Activated CD8-positive, alpha-beta T cell treated with anti-CD3 and anti-CD28 coated beads, Interleukin-2, amount 10 ng/mL, durations not matched to agents 7 days and 5 days (primary cell): ENCODE measurements at regions not wholly inside any gene's neighbourhood (a gene's known extent, or its start where the extent isn't known, plus 50 kb on each side); places are given as distances from the start of the nearest gene placed in this dataset.

Source experiments
- ATAC-seq: fragments of 150-1000 bp; cut with Tn5 transposase; one replicate; pipeline ENCODE4 v1.10.0; 2021; ENCODE audit warnings: moderate library complexity
- CTCF ChIA-PET: fragments of 350-600 bp; sonication (Branson Sonifier 250); formaldehyde crosslinking; loops from one replicate; lab custom pipeline; 2021; ENCODE audit warnings: antibody characterized with exemption; lab: Charles Lee
- POLR2A ChIA-PET: fragments of 350-600 bp; sonication (Branson Sonifier 250); formaldehyde crosslinking; loops from one replicate; lab custom pipeline; 2021; ENCODE audit warnings: antibody characterized with exemption; lab: Charles Lee
- DNase-seq: peaks from one replicate; pipeline ENCODE4 v3.0.0-alpha.2; 2020
- H3K27ac Mint-ChIP-seq: one replicate; pipeline ENCODE4 v1.8.0; 2021; ENCODE audit warnings: mild to moderate bottlenecking, mixed read lengths
- H3K27me3 Mint-ChIP-seq: one replicate; pipeline ENCODE4 v1.8.0; 2021; ENCODE audit warnings: low read depth, mixed read lengths
- H3K36me3 Mint-ChIP-seq: one replicate; pipeline ENCODE4 v1.8.0; 2021; ENCODE audit warnings: low read depth, mixed read lengths
- H3K4me1 Mint-ChIP-seq: one replicate; pipeline ENCODE4 v1.8.0; 2021; ENCODE audit warnings: low read depth, mixed read lengths
- H3K4me3 Mint-ChIP-seq: one replicate; pipeline ENCODE4 v1.8.0; 2021; ENCODE audit warnings: mild to moderate bottlenecking, mixed read lengths
- H3K9me3 Mint-ChIP-seq: one replicate; pipeline ENCODE4 v1.8.0; 2022; ENCODE audit warnings: mixed read lengths; ENCODE audit not compliant: insufficient read depth

GRCh38 chr6:150697515-150697914 is 97.8 kb downstream of the PLEKHG1 start:
- Mint-ChIP-seq H3K9me3 (no peaks in the 10 kb centered on the region), H3K4me1 (no peaks in the 10 kb centered on the region), H3K4me3 (no peak overlapping the region), H3K27me3 (peaks cover 6% of the 10 kb centered on the region), H3K27ac (no peak overlapping the region), H3K36me3 (no peaks in the 10 kb centered on the region)
- ATAC-seq = no peak
- ChIA-PET CTCF (no interaction called here), POLR2A (no interaction called here)
- DNase-seq = no peak

- no peak overlapping the region for H3K4me3 Mint-ChIP-seq
- no peak overlapping the region for H3K27ac Mint-ChIP-seq
- ChIA-PET POLR2A (no interaction called here), CTCF (interaction anchor here (1.2 kb wide), 1 partner anchor 12 kb away, joined by 3 read pairs; no protein-coding TSS in a partner anchor)
- DNase-seq (no peak), ATAC-seq (no peak)
- no peaks in the 10 kb centered on the region for H3K9me3 Mint-ChIP-seq
- peaks cover 6% of the 10 kb centered on the region for H3K27me3 Mint-ChIP-seq
- no peaks in the 10 kb centered on the region for H3K36me3 Mint-ChIP-seq
- no peaks in the 10 kb centered on the region for H3K4me1 Mint-ChIP-seq
Measured at GRCh38 chr6:150698391-150698790, 98.7 kb downstream of the PLEKHG1 start.

DNA sequence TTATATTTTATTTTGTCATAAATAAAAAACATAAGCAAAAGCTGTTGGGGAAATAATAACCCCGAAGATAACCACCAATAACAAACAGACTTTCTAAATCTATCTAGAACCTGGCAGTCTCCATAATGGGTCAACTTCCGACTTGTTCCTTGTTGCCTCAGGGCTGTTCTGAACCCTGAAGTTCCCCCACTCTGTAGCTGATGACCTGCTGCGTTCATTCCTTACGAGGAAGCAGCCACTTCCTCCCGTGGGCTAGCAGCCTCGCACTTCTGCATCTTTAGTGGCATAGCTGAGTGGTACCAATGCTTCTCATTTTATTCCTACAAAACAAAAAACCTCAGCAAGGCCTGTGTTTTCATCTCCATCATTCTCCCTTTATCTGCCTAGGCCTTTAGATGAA is 103.0 kb downstream of the PLEKHG1 start:
- peaks cover 5% of the 10 kb centered on the region for H3K27me3 Mint-ChIP-seq
- no peaks in the 10 kb centered on the region for H3K36me3 Mint-ChIP-seq
- no peaks in the 10 kb centered on the region for H3K9me3 Mint-ChIP-seq
- ChIA-PET POLR2A (no interaction called here), CTCF (no interaction called here)
- no peaks in the 10 kb centered on the region for H3K4me1 Mint-ChIP-seq
- no peak overlapping the region for H3K27ac Mint-ChIP-seq
- DNase-seq (no peak), ATAC-seq (no peak)
- no peak overlapping the region for H3K4me3 Mint-ChIP-seq

- DNase-seq (no peak), ATAC-seq (no peak)
- Mint-ChIP-seq H3K27me3 (peaks cover 3% of the 10 kb centered on the region), H3K27ac (no peak overlapping the region), H3K4me3 (no peak overlapping the region), H3K4me1 (no peaks in the 10 kb centered on the region), H3K36me3 (no peaks in the 10 kb centered on the region), H3K9me3 (no peaks in the 10 kb centered on the region)
- POLR2A ChIA-PET = no interaction called here
- CTCF ChIA-PET = no interaction called here
Measured at GRCh38 chr6:150704447-150705192, 104.9 kb downstream of the PLEKHG1 start.

DNA sequence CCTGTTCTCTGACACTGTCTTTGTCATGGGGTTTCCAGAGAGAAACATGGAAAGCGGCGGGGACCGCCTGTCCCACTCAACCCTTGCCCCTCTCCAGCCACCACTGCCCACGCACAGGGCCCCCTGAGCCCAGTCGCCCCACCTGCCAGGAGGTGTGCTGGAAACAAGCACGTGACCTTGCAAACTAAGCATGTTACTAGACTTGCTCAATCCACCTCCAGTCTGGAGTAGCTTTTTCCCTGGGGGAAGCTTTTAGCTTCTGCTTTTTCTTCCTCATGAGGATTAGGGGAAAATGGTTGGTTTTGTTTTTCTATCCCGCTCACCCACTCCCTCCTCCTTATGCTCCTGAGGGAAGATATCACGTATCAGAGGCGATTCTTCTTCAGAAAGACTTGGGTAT is 105.7 kb downstream of the PLEKHG1 start:
- DNase-seq (no peak), ATAC-seq (no peak)
- Mint-ChIP-seq H3K4me1 (no peaks in the 10 kb centered on the region), H3K27me3 (peaks cover 3% of the 10 kb centered on the region), H3K27ac (no peak overlapping the region), H3K9me3 (no peaks in the 10 kb centered on the region), H3K4me3 (no peak overlapping the region), H3K36me3 (no peaks in the 10 kb centered on the region)
- ChIA-PET CTCF (no interaction called here), POLR2A (no interaction called here)

DNA sequence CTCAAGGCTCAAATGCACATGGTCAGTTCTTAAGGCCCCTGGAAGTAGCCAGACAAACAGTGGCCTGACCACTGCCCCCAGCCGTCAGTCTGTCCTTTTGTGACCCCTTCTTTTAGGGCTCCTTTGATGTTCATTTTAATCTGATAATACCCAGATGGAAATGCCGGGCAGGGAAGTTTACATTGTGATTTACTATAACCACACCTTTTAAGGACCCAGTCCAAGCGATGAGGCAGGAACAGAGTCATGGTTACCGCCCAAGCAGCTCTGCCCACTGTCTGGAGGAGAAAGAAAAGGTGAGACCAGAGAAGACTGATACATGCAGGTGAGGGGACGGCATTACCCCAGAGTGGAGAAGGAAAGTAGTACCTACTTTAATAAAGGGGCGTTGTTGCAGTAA is 110.6 kb downstream of the PLEKHG1 start:
- no peaks in the 10 kb centered on the region for H3K9me3 Mint-ChIP-seq
- no peaks in the 10 kb centered on the region for H3K4me1 Mint-ChIP-seq
- no peaks in the 10 kb centered on the region for H3K36me3 Mint-ChIP-seq
- POLR2A ChIA-PET = no interaction called here
- CTCF ChIA-PET = no interaction called here
- no peak for DNase-seq
- no peak overlapping the region for H3K4me3 Mint-ChIP-seq
- no peak overlapping the region for H3K27ac Mint-ChIP-seq
- ATAC-seq = no peak
- peaks cover 3% of the 10 kb centered on the region for H3K27me3 Mint-ChIP-seq

DNA sequence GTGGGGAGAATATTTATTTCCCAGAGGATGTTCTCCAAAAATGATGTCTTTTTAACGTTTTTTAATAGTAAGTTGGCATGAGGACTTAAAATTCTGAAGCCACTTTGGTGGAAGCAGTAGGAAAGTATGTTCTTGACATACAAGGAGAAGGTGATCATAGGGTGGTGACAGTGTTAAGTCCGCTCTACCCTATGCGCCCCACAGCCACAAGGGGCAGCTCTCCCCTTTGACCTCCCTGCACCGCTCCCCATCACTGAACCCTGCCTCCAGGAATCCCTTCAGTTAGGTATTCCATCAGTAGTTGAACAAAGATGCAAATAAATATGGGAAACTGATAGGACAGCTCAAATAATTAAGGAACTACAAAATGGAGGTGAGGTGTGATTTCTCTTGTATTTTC is 111.4 kb downstream of the PLEKHG1 start:
- Mint-ChIP-seq H3K27ac (no peak overlapping the region), H3K27me3 (no peaks in the 10 kb centered on the region), H3K36me3 (no peaks in the 10 kb centered on the region), H3K4me1 (no peaks in the 10 kb centered on the region), H3K9me3 (no peaks in the 10 kb centered on the region), H3K4me3 (no peak overlapping the region)
- ChIA-PET POLR2A (no interaction called here), CTCF (no interaction called here)
- DNase-seq (no peak), ATAC-seq (no peak)

- H3K9me3 Mint-ChIP-seq = no peaks in the 10 kb centered on the region
- H3K4me3 Mint-ChIP-seq = no peak overlapping the region
- H3K36me3 Mint-ChIP-seq = no peaks in the 10 kb centered on the region
- no peaks in the 10 kb centered on the region for H3K27me3 Mint-ChIP-seq
- no peaks in the 10 kb centered on the region for H3K4me1 Mint-ChIP-seq
- POLR2A ChIA-PET = no interaction called here
- ATAC-seq (no peak), DNase-seq (no peak)
- CTCF ChIA-PET = no interaction called here
- no peak overlapping the region for H3K27ac Mint-ChIP-seq
Measured at GRCh38 chr6:150711584-150712504, 112.2 kb downstream of the PLEKHG1 start.

DNA sequence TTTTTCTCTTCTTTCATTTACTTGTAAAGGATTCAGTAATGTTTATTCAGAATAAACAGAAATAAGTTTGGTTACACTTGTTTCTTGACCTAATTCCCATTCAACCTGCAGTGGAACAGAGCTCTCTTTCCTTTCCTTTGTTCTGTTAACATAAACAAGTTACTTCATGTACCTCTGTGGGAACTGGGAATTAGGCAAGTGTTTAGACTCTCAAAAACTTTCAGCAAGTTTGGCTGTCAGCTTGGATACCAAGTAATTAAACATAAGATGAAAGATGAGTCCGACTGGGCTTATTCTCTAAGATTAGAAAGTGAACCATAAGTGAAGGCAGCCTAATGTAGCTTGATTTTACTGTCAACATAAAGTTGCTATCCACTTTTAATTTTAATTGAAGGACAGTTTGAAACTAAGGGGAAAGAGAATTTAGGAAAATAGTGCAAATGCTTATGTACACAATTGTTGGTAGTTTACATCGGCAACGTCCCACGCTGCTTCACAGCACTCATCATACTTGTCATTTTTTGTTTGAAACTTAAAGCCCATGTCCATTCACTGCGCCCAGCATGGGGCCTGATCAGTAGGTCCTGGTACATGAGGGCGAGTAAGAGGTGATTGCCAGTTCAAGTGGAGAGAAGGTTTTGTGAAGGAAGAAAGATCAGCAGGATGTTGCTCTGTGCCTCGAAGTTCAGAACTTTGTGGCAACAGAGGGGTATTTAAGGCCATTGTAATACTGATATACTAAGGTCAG is 113.0 kb downstream of the PLEKHG1 start:
- POLR2A ChIA-PET = no interaction called here

GRCh38 chr6:150713487-150713886 is 113.8 kb downstream of the PLEKHG1 start:
- CTCF ChIA-PET = no interaction called here

More for the DNA sequence above, 113.0 kb downstream of the PLEKHG1 start:
- no peak for DNase-seq
- Mint-ChIP-seq H3K9me3 (no peaks in the 10 kb centered on the region), H3K27me3 (no peaks in the 10 kb centered on the region), H3K27ac (no peak overlapping the region), H3K4me3 (no peak overlapping the region), H3K36me3 (no peaks in the 10 kb centered on the region), H3K4me1 (no peaks in the 10 kb centered on the region)
- no peak for ATAC-seq
- CTCF ChIA-PET = no interaction called here

GRCh38 chr6:150713931-150714330 is 114.2 kb downstream of the PLEKHG1 start:
- Mint-ChIP-seq H3K9me3 (no peaks in the 10 kb centered on the region), H3K4me3 (no peak overlapping the region), H3K27me3 (no peaks in the 10 kb centered on the region), H3K36me3 (no peaks in the 10 kb centered on the region), H3K4me1 (no peaks in the 10 kb centered on the region), H3K27ac (no peak overlapping the region)
- DNase-seq = no peak
- CTCF ChIA-PET = no interaction called here
- no peak for ATAC-seq
- POLR2A ChIA-PET = no interaction called here

More at GRCh38 chr6:150713487-150713886, 113.8 kb downstream of the PLEKHG1 start:
- POLR2A ChIA-PET = no interaction called here
- Mint-ChIP-seq H3K9me3 (no peaks in the 10 kb centered on the region), H3K27ac (no peak overlapping the region), H3K27me3 (no peaks in the 10 kb centered on the region), H3K4me3 (no peak overlapping the region), H3K4me1 (no peaks in the 10 kb centered on the region), H3K36me3 (no peaks in the 10 kb centered on the region)
- ATAC-seq (no peak), DNase-seq (no peak)

- H3K4me3 Mint-ChIP-seq = no peak overlapping the region
- no peak for ATAC-seq
- ChIA-PET CTCF (no interaction called here), POLR2A (no interaction called here)
- H3K36me3 Mint-ChIP-seq = no peaks in the 10 kb centered on the region
- no peaks in the 10 kb centered on the region for H3K9me3 Mint-ChIP-seq
- peaks cover 2% of the 10 kb centered on the region for H3K4me1 Mint-ChIP-seq
- no peak for DNase-seq
- H3K27me3 Mint-ChIP-seq = peaks cover 3% of the 10 kb centered on the region
- H3K27ac Mint-ChIP-seq = no peak overlapping the region
Measured at GRCh38 chr6:150715133-150715532, 115.4 kb downstream of the PLEKHG1 start.
